ENCODE measurements at regions not wholly inside any gene's neighbourhood (a gene's known extent, or its start where the extent isn't known, plus 50 kb on each side); places are given as distances from the start of the nearest gene placed in this dataset.

DNA sequence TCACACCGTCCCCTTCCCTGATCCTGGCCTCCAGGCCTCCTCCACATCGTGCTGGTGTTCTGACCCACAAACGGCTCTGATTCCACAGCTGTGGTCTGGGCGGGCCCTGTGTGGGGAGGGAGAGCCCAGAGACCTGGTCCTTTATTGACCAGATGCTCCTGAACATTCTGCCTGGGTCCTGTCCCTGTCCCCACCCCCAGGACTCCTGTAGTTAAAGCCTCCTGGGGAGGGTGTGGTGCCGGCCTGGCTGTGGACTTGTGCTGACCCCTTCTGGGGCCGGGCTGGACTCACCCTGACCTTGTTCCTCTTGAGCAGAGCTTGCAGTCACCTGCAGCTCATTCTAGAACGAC, 128.7 kb downstream of the CTTN start:
- H3K27ac ChIP-seq = no peak overlapping the region
- TF ChIP-seq, protein P1, sequence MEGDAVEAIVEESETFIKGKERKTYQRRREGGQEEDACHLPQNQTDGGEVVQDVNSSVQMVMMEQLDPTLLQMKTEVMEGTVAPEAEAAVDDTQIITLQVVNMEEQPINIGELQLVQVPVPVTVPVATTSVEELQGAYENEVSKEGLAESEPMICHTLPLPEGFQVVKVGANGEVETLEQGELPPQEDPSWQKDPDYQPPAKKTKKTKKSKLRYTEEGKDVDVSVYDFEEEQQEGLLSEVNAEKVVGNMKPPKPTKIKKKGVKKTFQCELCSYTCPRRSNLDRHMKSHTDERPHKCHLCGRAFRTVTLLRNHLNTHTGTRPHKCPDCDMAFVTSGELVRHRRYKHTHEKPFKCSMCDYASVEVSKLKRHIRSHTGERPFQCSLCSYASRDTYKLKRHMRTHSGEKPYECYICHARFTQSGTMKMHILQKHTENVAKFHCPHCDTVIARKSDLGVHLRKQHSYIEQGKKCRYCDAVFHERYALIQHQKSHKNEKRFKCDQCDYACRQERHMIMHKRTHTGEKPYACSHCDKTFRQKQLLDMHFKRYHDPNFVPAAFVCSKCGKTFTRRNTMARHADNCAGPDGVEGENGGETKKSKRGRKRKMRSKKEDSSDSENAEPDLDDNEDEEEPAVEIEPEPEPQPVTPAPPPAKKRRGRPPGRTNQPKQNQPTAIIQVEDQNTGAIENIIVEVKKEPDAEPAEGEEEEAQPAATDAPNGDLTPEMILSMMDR (IDR thresholded peaks at IDR 0.05) = no peak
- no peak for TF ChIP-seq ZFX (IDR thresholded peaks at IDR 0.05; ENCODE audit: borderline replicate concordance)

DNA sequence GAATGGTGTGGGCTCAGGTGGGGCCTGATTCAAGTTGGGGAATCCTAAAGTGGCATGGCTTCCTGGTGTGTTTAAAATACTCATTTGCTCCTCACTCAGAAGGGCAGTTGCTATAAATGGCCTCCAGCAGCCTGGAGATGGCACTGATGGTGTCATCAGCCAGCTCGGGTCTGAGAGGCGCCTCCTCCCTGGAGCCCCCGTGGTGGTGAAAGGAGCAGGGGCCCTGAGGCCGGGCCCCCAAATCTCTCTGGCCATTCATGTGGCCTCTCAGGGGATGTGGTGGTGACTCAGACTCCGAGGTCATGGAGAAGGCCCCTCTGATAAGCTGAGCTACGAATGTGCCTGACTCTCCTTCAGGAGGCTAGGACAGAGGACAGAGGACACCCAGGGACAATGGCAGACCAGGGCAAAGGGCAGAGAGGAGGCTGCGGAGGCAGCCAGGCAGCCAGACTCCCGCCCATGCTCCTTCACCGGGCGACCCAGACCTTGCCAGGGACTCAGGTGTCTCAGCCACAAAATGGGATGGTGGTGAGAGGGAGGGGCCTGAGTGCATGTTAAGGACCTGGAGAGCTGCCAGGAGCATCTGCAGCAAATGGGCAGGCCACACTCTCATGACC, 129.2 kb downstream of the CTTN start:
- no peak overlapping the region for H3K27ac ChIP-seq
- no peak for TF ChIP-seq ZFX (IDR thresholded peaks at IDR 0.05; ENCODE audit: borderline replicate concordance)
- TF ChIP-seq, protein P1 (IDR thresholded peaks at IDR 0.05) = no peak

DNA sequence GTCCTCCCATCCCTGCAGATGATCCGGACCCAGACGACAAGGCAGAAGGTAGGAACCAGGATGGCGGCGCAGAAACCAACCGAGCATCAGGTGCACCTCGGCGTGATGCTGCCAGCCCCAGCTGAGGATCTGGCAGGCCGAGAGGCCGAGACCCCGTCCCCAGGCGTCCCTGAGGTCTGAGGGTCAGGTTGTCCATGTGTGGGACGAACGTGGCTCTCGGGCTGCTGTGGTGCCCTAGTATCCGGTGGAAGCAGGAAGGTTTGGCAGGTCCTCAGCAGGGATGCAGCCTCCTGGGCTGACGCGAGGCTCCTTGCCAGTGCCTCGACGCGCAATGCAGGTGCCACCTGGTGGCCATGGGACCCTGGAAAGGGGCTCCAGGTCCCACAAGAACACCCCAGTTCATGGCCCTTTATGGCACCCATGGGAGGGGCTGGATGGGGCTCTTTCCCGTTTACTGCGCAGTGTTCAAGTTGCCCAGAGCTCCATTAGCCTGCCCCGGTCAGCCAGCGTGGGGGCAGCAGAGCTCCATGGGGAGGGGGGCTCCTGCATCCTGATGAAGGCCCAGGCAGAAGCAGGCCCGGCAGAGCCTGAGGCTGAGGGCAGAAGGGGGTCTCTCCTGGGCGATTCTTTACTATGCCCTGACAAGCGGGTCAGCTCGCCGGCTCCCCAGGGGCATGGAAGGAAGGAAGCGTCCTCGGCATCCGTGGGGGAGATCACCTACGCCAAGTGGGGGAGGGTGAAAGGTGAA, 129.9 kb downstream of the CTTN start:
- no peak overlapping the region for H3K27ac ChIP-seq
- no peak for TF ChIP-seq ZFX (IDR thresholded peaks at IDR 0.05; ENCODE audit: borderline replicate concordance)
- TF ChIP-seq, protein P1 (IDR thresholded peaks at IDR 0.05) = no peak

DNA sequence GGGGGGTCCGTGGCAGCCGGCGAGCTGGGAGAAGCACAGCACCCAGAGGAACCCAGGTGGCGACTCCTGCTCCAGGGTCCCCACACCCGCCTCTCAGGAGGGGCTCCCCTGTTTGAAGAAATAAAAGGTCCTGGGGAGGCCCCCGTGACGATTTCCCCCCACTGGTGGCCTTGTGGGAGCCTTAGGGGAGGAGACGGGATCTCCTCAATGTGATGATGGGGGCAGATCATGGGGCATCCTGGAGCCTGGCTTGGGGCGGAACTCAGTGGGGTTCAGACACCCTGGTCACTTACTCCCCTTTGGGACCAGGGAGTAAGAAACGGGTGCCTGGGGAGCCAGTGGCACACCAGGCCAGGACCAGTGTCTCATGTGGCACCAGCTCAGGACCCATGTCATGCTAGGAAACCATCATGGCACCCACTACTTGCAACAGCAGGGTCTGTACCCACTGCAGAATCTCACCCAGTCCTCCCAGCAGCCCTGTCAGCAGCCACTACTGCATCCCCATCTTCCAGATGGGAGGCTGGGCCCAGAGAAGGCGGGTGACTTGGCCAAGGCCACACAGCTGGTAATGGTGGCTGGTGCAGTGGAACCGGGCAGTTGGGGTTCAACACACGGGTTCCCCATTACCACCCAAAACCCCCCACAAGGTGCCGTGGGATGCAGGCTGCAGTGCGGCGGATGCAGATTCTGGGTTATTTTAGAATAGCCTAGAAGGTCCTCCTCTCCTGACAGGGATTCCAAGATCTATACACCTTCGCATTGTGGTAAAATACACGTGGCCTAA, 130.7 kb downstream of the CTTN start:
- TF ChIP-seq ZFX (IDR thresholded peaks at IDR 0.05; ENCODE audit: borderline replicate concordance) = no peak
- TF ChIP-seq, protein P1 (IDR thresholded peaks at IDR 0.05) = no peak
- H3K27ac ChIP-seq = no peak overlapping the region

DNA sequence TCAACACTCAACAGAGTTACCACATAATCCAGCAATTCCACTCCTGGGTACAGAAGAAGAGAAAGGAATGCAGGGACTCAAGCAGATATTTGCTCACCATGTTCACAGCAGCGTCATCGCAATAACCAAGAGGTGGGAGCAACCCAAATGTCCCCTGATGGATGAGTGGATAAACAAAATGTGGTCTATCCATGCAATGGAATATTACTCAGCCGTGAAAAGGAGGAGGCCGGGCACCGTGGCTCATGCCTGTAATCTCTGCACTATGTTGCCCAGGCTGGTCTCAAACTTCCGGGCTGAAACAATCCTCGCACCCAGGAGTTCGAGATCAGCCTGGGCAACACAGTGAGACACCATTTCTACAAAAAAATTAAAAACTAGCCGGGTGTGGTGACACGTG, 131.7 kb downstream of the CTTN start:
- TF ChIP-seq ZFX (IDR thresholded peaks at IDR 0.05; ENCODE audit: borderline replicate concordance) = no peak
- TF ChIP-seq, protein P1 (IDR thresholded peaks at IDR 0.05) = no peak
- no peak overlapping the region for H3K27ac ChIP-seq

DNA sequence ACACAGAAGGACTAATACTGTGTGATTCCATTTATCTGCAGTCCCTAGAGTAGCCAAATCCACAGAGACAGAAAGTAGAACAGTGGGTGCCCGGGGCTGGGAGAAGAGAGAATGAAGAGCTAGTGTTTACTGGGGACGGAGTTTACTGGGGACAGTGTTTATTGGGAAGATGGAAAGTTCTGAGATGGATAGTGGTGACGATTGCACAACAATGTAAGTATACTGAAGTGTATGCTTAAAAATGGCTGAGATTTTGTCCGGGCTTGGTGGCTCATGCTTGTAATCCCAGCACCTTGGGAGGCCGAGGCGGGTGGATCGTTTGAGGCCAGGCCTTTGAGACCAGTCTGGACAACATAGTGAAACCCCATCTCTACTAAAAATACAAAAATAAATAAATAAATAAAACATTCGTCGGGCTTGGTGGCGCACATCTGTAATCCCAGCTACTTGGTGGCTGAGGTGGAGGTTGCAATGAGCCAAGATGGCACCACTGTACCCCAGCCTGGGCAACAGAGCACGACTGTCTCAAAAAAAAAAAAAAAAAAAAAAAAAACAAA, 132.4 kb downstream of the CTTN start:
- TF ChIP-seq, protein P1 (IDR thresholded peaks at IDR 0.05) = no peak
- no peak for TF ChIP-seq ZFX (IDR thresholded peaks at IDR 0.05; ENCODE audit: borderline replicate concordance)
- H3K27ac ChIP-seq = no peak overlapping the region
